GM18517 (cell line): ENCODE measurements at regions not wholly inside any gene's neighbourhood (a gene's known extent, or its start where the extent isn't known, plus 50 kb on each side); places are given as distances from the start of the nearest gene placed in this dataset.
"Not testable (repeated sequence)": the region's sequence is repeated elsewhere in the genome, so short reads cannot be mapped to it uniquely, and the experiment has no call there.

Experiments
- ATAC-seq: cut with Tn5 transposase; IDR thresholded peaks from one replicate; pipeline ENCODE4 v1.9.1; 2021; ENCODE audit warnings: mild to moderate bottlenecking, moderate library complexity; ENCODE audit not compliant: unreplicated experiment

- not testable (repeated sequence) for ATAC-seq
Measured at GRCh38 chr22:25504017-25504416, 60.5 kb upstream of the GRK3 start.

- no peak for ATAC-seq
Measured at GRCh38 chr22:25508161-25508560, 56.3 kb upstream of the GRK3 start.

GRCh38 chr22:25508761-25509321 lies 55.6 kb upstream of the GRK3 start:
- no peak for ATAC-seq

DNA sequence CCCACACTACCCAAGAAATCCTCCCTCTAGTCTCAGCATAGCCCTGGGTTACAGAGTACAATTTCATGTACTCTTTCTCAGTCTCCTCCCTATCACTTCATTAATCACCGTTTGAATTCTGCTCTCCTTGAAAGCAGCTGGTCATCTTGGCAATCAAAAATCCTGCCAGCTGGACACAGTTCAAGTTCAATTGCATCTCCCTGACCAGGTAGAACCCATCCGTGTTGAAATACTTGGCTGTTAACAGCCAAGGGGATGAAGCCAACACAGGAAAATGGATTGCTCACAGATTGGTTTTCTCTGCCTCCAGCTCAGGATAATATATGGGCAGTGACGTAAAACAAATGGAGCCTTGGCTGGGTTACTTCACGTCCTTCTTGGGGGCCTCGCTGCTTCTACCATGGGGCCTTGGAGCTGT lies 55.1 kb upstream of the GRK3 start:
- no peak for ATAC-seq

- ATAC-seq = no peak
Measured at GRCh38 chr22:25510876-25511275, 53.6 kb upstream of the GRK3 start.

- no peak for ATAC-seq
Measured at GRCh38 chr22:25511725-25512124, 52.8 kb upstream of the GRK3 start.

DNA sequence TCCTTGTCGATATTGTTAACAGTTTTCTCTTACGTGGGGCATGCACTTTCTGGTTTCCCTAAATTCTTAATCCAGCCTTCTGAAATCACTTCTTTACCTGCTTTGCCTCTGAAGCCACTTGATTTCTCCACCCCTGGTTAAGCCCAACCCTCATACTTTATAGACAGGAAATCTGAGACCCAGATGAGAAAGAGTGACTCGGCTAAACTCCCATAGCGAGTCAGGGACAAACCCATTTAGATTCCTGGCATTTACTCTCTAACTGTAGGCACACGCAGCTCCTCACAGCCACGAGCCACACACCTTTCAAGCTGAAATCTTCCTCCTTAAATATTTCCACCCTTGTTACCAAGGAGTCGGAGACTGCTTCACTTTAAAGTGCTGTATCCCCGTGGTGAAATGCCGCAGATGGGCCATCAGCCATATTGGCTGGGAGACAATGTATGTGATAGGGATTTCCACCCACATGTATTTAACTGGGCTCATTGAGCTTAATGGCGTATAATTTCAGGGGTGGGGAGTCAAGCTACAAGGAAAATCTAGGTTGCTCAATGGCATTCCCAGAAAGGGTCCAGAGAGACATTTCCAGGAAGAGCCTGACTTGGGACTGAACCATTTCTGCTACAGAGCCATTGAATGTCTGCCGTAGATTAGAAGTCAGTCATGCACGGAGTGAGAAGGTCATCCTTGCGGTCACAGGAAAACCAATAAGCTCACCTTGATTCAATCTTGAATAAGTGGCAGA lies 49.9 kb upstream of the GRK3 start:
- ATAC-seq = no peak
